ENCODE measurements at regions not wholly inside any gene's neighbourhood (a gene's known extent, or its start where the extent isn't known, plus 50 kb on each side); places are given as distances from the start of the nearest gene placed in this dataset.

GRCh38 chr5:115372146-115372545, 75.7 kb upstream of the CCDC112 start:
- no peak for DNase-seq

- DNase-seq = no peak
These were observed 73.1 kb upstream of the CCDC112 start for GRCh38 chr5:115369430-115370144.

DNA sequence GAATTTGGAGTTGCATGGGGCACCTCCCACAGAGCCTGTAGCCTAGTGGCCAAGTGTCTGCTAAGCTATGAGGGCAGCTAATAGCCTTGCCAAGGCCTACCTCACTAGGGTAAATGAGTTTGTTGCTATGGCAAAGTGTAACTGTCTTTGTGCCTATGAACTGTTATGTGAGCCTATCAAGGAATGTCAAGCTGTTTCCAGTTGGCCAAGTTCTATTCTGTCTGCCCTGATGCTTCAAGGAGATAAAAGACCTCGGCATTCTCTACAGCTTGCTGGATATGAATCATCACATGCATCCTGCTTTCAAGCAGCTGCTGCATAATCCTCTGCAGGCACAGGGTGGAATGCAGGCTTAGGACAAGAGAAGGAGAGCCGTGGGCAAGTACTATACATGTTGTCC, 69.8 kb upstream of the CCDC112 start:
- DNase-seq = no peak

- no peak for DNase-seq
These were observed 67.4 kb upstream of the CCDC112 start for GRCh38 chr5:115363879-115364278.

DNA sequence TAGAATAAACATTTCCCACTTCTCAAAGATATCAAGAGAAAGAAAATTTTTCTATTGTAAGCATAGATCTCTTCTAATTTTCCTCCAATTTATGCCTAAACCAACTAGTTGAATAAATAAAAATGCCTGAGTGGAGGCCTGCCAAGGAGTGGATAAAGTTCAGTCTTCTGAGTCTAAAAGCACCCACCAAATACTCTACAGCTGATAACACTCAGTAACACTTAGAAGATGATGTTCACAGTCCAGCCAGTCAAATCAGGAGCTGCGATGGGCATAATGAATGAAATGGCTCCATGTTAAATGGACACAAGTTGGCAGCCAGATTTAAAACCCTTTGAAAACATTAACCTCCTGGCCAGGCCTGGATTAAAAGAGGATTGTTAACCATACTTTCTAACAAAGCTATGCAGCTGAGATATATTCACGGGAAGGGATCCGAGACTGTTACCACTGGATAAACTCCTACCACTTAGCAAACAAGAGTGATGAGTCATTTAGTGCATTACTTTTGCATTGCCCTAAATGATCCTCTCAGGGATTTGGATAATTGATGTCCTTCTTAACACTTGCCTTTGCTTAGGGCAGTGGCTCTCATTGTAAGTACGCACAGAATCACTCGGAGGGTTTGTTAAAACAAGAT, 63.7 kb upstream of the CCDC112 start:
- DNase-seq = no peak

DNA sequence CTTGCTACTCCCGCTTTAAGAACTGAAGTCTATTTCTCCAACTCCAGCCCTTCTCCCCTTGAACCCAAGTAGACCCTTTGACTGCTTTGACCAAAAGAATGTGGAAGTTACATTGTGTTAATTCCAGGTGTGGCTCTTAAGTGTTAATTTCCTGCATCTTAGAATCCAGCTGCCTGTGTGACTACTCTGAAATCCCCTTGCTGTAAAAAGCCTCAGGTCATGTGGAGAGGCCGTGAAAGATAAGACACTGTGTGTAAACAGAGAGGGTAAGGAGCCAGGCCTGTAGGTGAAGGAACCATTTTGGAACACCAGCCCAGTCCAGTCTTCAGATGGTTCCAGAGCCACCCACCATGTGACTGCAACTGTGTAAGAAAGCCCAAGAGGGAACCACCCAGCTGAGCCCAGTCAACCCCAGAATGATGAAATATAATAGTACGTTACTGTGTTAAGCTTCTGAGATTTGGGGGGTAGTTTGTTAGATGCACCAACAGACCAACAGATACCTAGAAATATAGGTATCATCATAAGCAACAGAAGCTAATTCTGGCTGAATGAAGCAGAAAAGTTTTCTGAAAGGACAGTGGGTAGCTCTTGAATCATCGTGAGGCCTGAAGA, 59.4 kb upstream of the CCDC112 start:
- no peak for DNase-seq

- DNase-seq = no peak
These were observed 58.6 kb upstream of the CCDC112 start for GRCh38 chr5:115355095-115355494.

DNA sequence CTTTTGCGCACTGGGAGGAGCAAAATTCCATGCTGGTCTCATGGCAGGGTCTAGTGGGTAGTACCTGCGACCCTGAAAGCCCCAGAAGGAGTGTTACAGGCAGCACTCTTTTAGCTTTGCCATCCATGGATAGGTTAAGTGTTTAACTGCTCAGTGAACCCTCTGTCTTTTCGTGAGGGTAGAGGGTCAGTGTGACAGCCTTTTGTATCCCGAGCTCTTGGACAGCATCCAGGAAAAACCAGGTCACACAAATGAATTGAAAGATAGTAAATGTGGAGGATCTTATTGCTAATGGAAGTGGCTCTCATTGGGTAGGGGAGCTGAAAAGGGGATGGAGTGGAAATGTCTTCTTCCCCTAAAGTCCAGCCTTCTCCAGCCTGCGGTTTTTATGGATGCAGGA, 57.8 kb upstream of the CCDC112 start:
- DNase-seq = no peak

DNA sequence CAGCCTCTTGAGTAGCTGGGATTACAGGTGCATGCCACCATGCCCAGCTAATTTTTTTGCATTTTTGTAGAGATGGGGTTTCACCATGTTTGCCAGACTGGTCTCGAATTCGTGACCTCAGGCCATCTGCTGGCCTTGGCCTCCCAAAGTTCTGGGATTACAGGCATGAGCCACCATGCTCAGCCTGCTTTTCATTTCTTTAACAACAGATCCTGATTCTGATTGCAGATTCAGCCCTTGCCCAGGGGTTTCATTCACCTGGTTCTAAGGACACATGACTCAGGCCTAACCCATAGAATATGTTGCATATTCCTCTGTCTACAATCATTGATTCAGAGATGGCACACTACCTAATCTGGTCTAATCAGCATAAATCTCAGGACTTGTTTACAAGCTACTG, 56.1 kb upstream of the CCDC112 start:
- no peak for DNase-seq

DNA sequence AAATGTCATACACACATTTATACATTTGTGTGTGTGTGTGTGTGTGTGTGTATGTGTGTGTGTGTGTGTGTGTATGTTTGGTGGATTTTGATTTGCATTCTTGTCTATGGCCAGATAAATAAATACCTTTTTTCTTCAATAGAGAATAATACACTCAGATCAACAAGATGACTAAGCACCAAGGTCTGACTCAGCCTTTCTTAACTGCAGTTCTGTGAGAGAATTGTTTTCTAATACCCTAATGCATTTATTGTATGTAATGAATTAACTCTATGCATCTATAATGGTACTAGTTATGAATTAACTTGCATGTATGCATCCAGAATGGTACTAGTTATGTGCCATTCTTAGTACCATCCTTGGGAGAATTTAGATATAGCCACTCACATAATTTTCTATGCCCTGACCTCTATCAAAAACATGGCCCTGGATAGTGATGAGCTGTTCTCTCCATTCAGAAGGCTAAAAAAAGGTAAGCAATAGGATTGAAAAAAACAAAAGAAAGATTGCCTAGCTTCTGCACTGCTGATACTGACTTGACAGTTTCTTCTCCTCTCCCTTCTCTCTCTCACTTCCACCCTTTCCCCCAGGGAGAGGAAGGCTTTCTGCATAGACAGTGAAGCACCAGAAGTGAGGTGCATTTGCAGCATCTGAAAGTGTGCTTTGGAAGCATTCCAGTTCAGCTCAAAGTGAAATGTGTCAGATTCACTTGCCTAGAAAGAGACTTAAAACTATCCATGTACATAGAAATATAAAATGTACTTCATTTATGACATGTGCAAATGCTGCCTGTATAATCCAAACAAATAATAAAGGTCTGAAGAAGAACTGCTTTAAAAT, 55.1 kb upstream of the CCDC112 start:
- no peak for DNase-seq

DNA sequence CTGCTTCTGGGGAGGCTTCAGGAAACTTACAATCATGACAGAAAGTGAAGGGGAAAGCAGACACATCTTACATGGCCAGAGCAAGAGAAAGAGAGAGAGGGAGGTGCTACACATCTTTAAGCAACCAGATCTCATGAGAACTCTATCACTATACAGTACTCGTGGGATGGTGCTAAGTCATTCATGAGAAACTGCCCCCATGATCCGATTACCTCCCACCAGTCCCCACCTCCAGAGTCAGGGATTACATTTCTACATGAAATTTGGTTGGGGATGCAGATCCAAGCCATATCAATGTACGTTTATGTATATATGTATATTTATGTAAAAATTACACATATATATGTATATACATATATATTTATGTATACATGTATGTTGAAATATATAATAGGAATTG, 54.4 kb upstream of the CCDC112 start:
- no peak for DNase-seq

GRCh38 chr5:115349001-115349817, 52.8 kb upstream of the CCDC112 start:
- no peak for DNase-seq

- no peak for DNase-seq
These were observed 51.7 kb upstream of the CCDC112 start for GRCh38 chr5:115348175-115348574.
